ENCODE measurements at regions not wholly inside any gene's neighbourhood (a gene's known extent, or its start where the extent isn't known, plus 50 kb on each side); places are given as distances from the start of the nearest gene placed in this dataset.
"Not testable (repeated sequence)": the region's sequence is repeated elsewhere in the genome, so short reads cannot be mapped to it uniquely, and the experiment has no call there.

GRCh38 chr2:41329040-41329439 lies 718.8 kb upstream of the PKDCC start:
- H3K9me3 ChIP-seq (replicated peaks; ENCODE audit: control insufficient read depth, low read depth, low read length): no peaks in the 10 kb centered on the region
- H3K4me1 ChIP-seq (ENCODE audit: control insufficient read depth, insufficient read depth, low read length): no peaks in the 10 kb centered on the region
- H3K4me3 ChIP-seq (ENCODE audit: low read length): no peak overlapping the region
- DNase-seq: no peak
- H3K36me3 ChIP-seq (ENCODE audit: control insufficient read depth, insufficient read depth, low read length): no peaks in the 10 kb centered on the region
- no CpG with 5 or more reads among the region's 3 CpGs for WGBS (ENCODE audit: insufficient coverage)
- H3K27ac ChIP-seq (ENCODE audit: low read length): no peak overlapping the region
- H3K27me3 ChIP-seq (ENCODE audit: control insufficient read depth, insufficient read depth, low read length): no peaks in the 10 kb centered on the region

- no peak overlapping the region for H3K27ac ChIP-seq (ENCODE audit: low read length)
- H3K4me3 ChIP-seq (ENCODE audit: low read length): no peak overlapping the region
- H3K27me3 ChIP-seq (ENCODE audit: control insufficient read depth, insufficient read depth, low read length): no peaks in the 10 kb centered on the region
- H3K4me1 ChIP-seq (ENCODE audit: control insufficient read depth, insufficient read depth, low read length): no peaks in the 10 kb centered on the region
- no peaks in the 10 kb centered on the region for H3K36me3 ChIP-seq (ENCODE audit: control insufficient read depth, insufficient read depth, low read length)
- no peaks in the 10 kb centered on the region for H3K9me3 ChIP-seq (replicated peaks; ENCODE audit: control insufficient read depth, low read depth, low read length)
- WGBS (ENCODE audit: insufficient coverage): no CpG with 5 or more reads among the region's 2 CpGs
- DNase-seq: no peak
Observed at GRCh38 chr2:41334159-41334558, 713.7 kb upstream of the PKDCC start.

GRCh38 chr2:41335573-41335972 lies 712.2 kb upstream of the PKDCC start:
- not testable (repeated sequence) for H3K9me3 ChIP-seq (replicated peaks; ENCODE audit: control insufficient read depth, low read depth, low read length); H3K4me3 ChIP-seq (ENCODE audit: low read length); DNase-seq; H3K27me3 ChIP-seq (ENCODE audit: control insufficient read depth, insufficient read depth, low read length); H3K36me3 ChIP-seq (ENCODE audit: control insufficient read depth, insufficient read depth, low read length); H3K27ac ChIP-seq (ENCODE audit: low read length); H3K4me1 ChIP-seq (ENCODE audit: control insufficient read depth, insufficient read depth, low read length)
- 96% methylated on average over 28 of the region's 31 CpGs for WGBS (ENCODE audit: insufficient coverage)

- H3K27me3 ChIP-seq (ENCODE audit: control insufficient read depth, insufficient read depth, low read length): no peaks in the 10 kb centered on the region
- no peaks in the 10 kb centered on the region for H3K4me1 ChIP-seq (ENCODE audit: control insufficient read depth, insufficient read depth, low read length)
- no peaks in the 10 kb centered on the region for H3K36me3 ChIP-seq (ENCODE audit: control insufficient read depth, insufficient read depth, low read length)
- WGBS (ENCODE audit: insufficient coverage): no CpG with 5 or more reads among the region's 4 CpGs
- H3K9me3 ChIP-seq (replicated peaks; ENCODE audit: control insufficient read depth, low read depth, low read length): no peaks in the 10 kb centered on the region
- DNase-seq: no peak
- no peak overlapping the region for H3K27ac ChIP-seq (ENCODE audit: low read length)
- no peak overlapping the region for H3K4me3 ChIP-seq (ENCODE audit: low read length)
Observed at GRCh38 chr2:41337956-41338355, 709.9 kb upstream of the PKDCC start.

GRCh38 chr2:41344529-41344928 lies 703.3 kb upstream of the PKDCC start:
- Histone ChIP-seq H3K9me3 (replicated peaks; ENCODE audit: control insufficient read depth, low read depth, low read length) (no peaks in the 10 kb centered on the region), H3K36me3 (ENCODE audit: control insufficient read depth, insufficient read depth, low read length) (no peaks in the 10 kb centered on the region), H3K27me3 (ENCODE audit: control insufficient read depth, insufficient read depth, low read length) (no peaks in the 10 kb centered on the region), H3K4me3 (ENCODE audit: low read length) (no peak overlapping the region), H3K27ac (ENCODE audit: low read length) (no peak overlapping the region), H3K4me1 (ENCODE audit: control insufficient read depth, insufficient read depth, low read length) (no peaks in the 10 kb centered on the region)
- no peak for DNase-seq

GRCh38 chr2:41353060-41353459 lies 694.8 kb upstream of the PKDCC start:
- no peaks in the 10 kb centered on the region for H3K9me3 ChIP-seq (replicated peaks; ENCODE audit: control insufficient read depth, low read depth, low read length)
- no peak overlapping the region for H3K27ac ChIP-seq (ENCODE audit: low read length)
- no peaks in the 10 kb centered on the region for H3K27me3 ChIP-seq (ENCODE audit: control insufficient read depth, insufficient read depth, low read length)
- WGBS (ENCODE audit: insufficient coverage): no CpG with 5 or more reads among the region's 3 CpGs
- H3K36me3 ChIP-seq (ENCODE audit: control insufficient read depth, insufficient read depth, low read length): no peaks in the 10 kb centered on the region
- no peak for DNase-seq
- H3K4me3 ChIP-seq (ENCODE audit: low read length): no peak overlapping the region
- no peaks in the 10 kb centered on the region for H3K4me1 ChIP-seq (ENCODE audit: control insufficient read depth, insufficient read depth, low read length)

- Histone ChIP-seq H3K4me3 (ENCODE audit: low read length) (no peak overlapping the region), H3K4me1 (ENCODE audit: control insufficient read depth, insufficient read depth, low read length) (no peaks in the 10 kb centered on the region), H3K27me3 (ENCODE audit: control insufficient read depth, insufficient read depth, low read length) (no peaks in the 10 kb centered on the region), H3K27ac (ENCODE audit: low read length) (no peak overlapping the region), H3K36me3 (ENCODE audit: control insufficient read depth, insufficient read depth, low read length) (no peaks in the 10 kb centered on the region), H3K9me3 (replicated peaks; ENCODE audit: control insufficient read depth, low read depth, low read length) (no peaks in the 10 kb centered on the region)
- WGBS (ENCODE audit: insufficient coverage): no CpG with 5 or more reads among the region's 2 CpGs
- DNase-seq: no peak
Observed at GRCh38 chr2:41355794-41356193, 692.0 kb upstream of the PKDCC start.

- Histone ChIP-seq H3K4me3 (ENCODE audit: low read length) (no peak overlapping the region), H3K27ac (ENCODE audit: low read length) (no peak overlapping the region), H3K9me3 (replicated peaks; ENCODE audit: control insufficient read depth, low read depth, low read length) (peaks cover 2% of the 10 kb centered on the region), H3K36me3 (ENCODE audit: control insufficient read depth, insufficient read depth, low read length) (no peaks in the 10 kb centered on the region), H3K27me3 (ENCODE audit: control insufficient read depth, insufficient read depth, low read length) (no peaks in the 10 kb centered on the region), H3K4me1 (ENCODE audit: control insufficient read depth, insufficient read depth, low read length) (no peaks in the 10 kb centered on the region)
- DNase-seq: no peak
- WGBS (ENCODE audit: insufficient coverage): 60% methylated on average over 1 of the region's 2 CpGs
Observed at GRCh38 chr2:41364842-41365241, 683.0 kb upstream of the PKDCC start.

- Histone ChIP-seq H3K4me3 (ENCODE audit: low read length) (no peak overlapping the region), H3K27me3 (ENCODE audit: control insufficient read depth, insufficient read depth, low read length) (no peaks in the 10 kb centered on the region), H3K9me3 (replicated peaks; ENCODE audit: control insufficient read depth, low read depth, low read length) (peaks cover 4% of the 10 kb centered on the region), H3K36me3 (ENCODE audit: control insufficient read depth, insufficient read depth, low read length) (no peaks in the 10 kb centered on the region), H3K4me1 (ENCODE audit: control insufficient read depth, insufficient read depth, low read length) (no peaks in the 10 kb centered on the region), H3K27ac (ENCODE audit: low read length) (no peak overlapping the region)
- peak; percentile 62 for DNase-seq
Observed at GRCh38 chr2:41375901-41376300, 671.9 kb upstream of the PKDCC start.

- no peaks in the 10 kb centered on the region for H3K36me3 ChIP-seq (ENCODE audit: control insufficient read depth, insufficient read depth, low read length)
- WGBS (ENCODE audit: insufficient coverage): 92% methylated on average over 4 of the region's 4 CpGs
- no peak overlapping the region for H3K4me3 ChIP-seq (ENCODE audit: low read length)
- H3K27me3 ChIP-seq (ENCODE audit: control insufficient read depth, insufficient read depth, low read length): no peaks in the 10 kb centered on the region
- H3K9me3 ChIP-seq (replicated peaks; ENCODE audit: control insufficient read depth, low read depth, low read length): no peaks in the 10 kb centered on the region
- no peak overlapping the region for H3K27ac ChIP-seq (ENCODE audit: low read length)
- H3K4me1 ChIP-seq (ENCODE audit: control insufficient read depth, insufficient read depth, low read length): no peaks in the 10 kb centered on the region
- no peak for DNase-seq
Observed at GRCh38 chr2:41377837-41378236, 670.0 kb upstream of the PKDCC start.

GRCh38 chr2:41378420-41378819 lies 669.4 kb upstream of the PKDCC start:
- 92% methylated on average over 9 of the region's 11 CpGs for WGBS (ENCODE audit: insufficient coverage)
- Histone ChIP-seq H3K4me3 (ENCODE audit: low read length) (no peak overlapping the region), H3K36me3 (ENCODE audit: control insufficient read depth, insufficient read depth, low read length) (no peaks in the 10 kb centered on the region), H3K9me3 (replicated peaks; ENCODE audit: control insufficient read depth, low read depth, low read length) (no peaks in the 10 kb centered on the region), H3K27me3 (ENCODE audit: control insufficient read depth, insufficient read depth, low read length) (no peaks in the 10 kb centered on the region), H3K27ac (ENCODE audit: low read length) (no peak overlapping the region), H3K4me1 (ENCODE audit: control insufficient read depth, insufficient read depth, low read length) (no peaks in the 10 kb centered on the region)
- DNase-seq: no peak

Measured in muscle of leg (tissue), 3 donors.